Tibial nerve (tissue), 4 donors: ENCODE measurements at regions not wholly inside any gene's neighbourhood (a gene's known extent, or its start where the extent isn't known, plus 50 kb on each side); places are given as distances from the start of the nearest gene placed in this dataset.

ENCODE experiments used
- CTCF ChIP-seq, 5 experiments: fragments of 200-600 bp in 3 of 5; fragments of 450-650 bp in 2 of 5; sonication (generic) in 3 of 5; IDR thresholded peaks; one replicate each; pipeline ENCODE4 v1.5.1; 2016 to 2019; ENCODE audit warnings: antibody characterized with exemption in 5 of 5, mild to moderate bottlenecking in 3 of 5, moderate library complexity in 2 of 5
- EP300 ChIP-seq, 2 donors: sonication (generic); formaldehyde crosslinking; IDR thresholded peaks; one replicate each; pipeline ENCODE4 v1.6.1; 2017; ENCODE audit warnings: antibody characterized with exemption in 2 of 2, mild to moderate bottlenecking in 1 of 2
- POLR2A ChIP-seq, 2 donors: fragments of 450-650 bp; IDR thresholded peaks; one replicate each; pipeline ENCODE4 v1.6.1; 2017; ENCODE audit warnings: antibody characterized with exemption in 2 of 2, mild to moderate bottlenecking in 2 of 2, moderate library complexity in 2 of 2

GRCh38 chr3:36215241-36215640 is 165.1 kb upstream of the STAC start:
- TF ChIP-seq CTCF (IDR thresholded peaks at IDR 0.05) (no peak), POLR2A (IDR thresholded peaks at IDR 0.05) (no peak), EP300 (IDR thresholded peaks at IDR 0.05) (no peak)
